ENCODE measurements at regions not wholly inside any gene's neighbourhood (a gene's known extent, or its start where the extent isn't known, plus 50 kb on each side); places are given as distances from the start of the nearest gene placed in this dataset.

DNA sequence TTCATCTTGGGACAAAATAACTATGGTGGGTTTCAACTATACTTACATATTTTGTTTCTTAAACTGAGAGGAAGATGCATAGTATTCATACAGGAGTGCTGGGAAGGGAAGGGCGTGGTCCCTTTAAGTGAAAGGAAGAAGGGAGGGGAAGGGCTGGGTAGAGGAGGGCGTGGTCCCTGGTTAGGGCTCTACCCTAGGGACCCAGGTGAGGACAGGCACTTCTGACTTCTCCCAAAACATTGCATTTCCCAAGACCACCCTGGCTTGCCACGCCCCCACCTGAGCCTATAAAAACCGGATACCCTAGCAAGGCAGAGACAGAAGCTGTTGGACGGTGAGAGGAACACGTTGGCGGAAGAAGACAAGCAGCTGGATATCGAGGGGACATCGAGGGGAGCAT lies 157.6 kb upstream of the PLXNA4 start:
- no peak for DNase-seq (ENCODE audit: low read depth)

GRCh38 chr7:132732321-132732865 lies 156.1 kb upstream of the PLXNA4 start:
- DNase-seq (ENCODE audit: low read depth): no peak

GRCh38 chr7:132730105-132730504 lies 153.8 kb upstream of the PLXNA4 start:
- no peak for DNase-seq (ENCODE audit: low read depth)

DNA sequence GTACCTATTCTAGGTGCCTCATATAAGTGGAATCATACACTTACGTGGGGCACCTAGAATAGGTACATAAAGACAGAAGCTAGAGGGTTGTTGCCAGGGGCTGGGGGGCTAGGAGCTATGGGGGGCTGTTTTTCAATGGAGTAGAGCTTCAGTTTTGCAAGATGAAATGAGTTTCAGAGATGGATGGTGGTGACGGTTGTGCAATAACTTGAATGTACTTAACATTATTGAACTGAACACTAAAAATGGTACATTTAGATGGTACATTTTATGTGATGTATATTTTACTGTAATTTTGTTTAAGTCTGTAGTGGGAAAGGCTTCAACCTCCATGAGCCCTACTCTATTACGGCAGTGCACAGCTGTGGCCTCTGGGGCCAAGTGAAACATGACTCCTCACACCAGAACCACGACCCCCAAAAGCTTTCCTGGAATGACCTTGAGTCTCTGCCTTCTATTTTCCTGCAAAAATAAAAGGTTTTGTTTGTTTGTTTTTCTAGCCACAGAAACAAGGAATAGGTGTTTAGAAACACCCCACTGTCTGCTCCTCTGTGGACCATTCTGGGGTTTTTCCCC lies 147.3 kb upstream of the PLXNA4 start:
- no peak for DNase-seq (ENCODE audit: low read depth)

DNA sequence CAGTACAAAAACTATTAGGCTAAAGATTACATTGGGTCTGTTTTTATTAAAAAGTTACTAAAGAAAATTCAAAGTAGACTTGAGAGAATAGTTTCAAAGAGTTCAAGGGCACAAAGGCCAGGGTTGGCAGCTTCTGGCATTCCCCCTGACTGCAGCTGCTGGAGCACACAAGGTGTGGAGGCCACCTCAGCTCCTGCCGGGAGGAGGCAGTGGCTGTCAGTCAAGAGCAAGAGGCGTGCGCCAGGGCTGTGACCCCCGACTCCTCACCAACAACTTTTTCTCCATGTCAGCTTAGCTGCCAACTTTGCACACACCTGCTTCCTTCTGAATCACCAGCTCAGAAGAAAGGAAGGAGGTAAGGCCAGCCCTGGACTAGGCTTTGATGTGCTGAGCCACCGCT lies 144.6 kb upstream of the PLXNA4 start:
- DNase-seq (ENCODE audit: low read depth): no peak

DNA sequence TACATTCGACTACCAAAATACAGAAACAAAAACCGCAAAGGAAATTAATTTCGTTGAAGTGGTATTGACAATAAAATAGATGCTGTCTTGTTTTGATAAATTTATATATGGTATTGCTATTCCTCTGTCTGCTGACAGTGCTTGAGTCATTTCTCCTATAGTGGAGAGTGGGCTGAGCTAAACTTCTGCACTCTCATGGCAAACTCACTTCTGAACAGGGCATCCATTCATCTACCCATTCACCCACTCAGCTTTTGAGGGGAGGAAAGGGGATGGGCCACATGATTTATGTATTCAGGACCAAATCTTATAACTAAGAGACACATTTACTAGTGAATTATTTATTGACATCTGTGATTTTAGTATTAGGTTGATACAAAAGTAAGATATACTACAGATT lies 137.6 kb upstream of the PLXNA4 start:
- DNase-seq (ENCODE audit: low read depth): no peak

DNA sequence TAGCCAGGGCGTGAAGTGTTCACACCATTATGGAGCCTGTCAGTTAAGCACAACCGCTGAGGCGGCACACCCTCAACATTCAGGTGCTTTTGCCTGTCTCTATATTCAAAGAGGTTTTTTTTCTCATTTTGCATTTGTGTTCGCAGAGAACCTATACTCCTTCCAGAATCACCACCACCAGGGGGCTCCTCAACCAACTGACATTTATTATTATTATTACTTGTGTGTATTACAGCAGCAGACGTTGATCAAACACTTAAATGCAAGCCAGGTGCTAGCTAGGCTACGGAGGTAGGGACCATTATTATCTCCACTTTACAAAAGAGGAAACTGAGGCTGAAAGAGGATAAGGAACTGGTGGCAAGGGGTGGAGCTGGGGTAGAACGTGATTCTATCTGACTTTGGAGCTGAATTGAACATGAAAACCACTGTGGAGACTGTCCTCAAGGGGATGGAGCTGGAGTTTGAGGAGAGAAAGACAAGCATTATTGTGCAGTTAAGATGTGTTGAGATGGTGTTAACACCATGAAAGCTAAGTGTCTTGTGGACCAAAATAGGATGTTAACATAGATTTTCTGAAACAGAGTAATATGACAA lies 133.8 kb upstream of the PLXNA4 start:
- peak; percentile 26 for DNase-seq (ENCODE audit: low read depth)

DNA sequence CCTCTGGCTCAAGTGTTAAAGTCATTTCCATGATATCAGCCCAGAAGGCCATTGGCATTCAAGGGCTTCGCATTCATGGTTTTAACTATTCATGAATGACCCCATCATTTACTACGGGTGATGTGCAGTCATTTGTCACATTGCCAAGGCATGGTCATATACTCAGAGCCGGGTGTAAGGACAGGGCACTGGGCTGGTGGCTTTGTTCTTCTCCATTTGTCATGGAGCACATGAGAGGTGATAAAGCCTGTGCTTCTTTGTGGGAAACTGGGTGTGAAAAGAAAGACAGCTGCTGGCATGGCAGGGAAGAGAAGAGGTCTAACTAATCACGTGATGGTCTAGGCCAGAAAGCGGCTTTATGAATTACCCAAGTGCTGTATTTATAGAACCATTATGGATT lies 132.2 kb upstream of the PLXNA4 start:
- no peak for DNase-seq (ENCODE audit: low read depth)

DNA sequence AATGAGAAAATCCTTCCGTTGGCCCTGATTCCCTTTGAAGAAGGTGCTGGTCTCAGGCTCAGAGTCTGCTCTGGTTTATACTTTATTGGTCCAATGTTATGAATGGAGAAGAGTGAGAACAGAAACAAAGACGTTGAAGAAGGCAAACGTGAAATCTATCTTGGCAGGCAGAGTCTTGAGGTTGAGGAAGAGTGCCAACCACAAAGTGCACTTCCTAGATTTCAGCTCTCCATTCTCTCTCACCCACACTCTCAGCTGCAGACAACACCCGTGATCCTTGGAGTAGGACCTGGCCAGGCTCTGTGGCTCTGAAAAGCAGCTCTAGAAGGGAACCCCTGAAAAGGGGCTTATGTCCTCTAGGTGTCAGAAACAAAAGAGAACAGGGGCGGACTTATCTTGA lies 128.9 kb upstream of the PLXNA4 start:
- DNase-seq (ENCODE audit: low read depth): no peak

DNA sequence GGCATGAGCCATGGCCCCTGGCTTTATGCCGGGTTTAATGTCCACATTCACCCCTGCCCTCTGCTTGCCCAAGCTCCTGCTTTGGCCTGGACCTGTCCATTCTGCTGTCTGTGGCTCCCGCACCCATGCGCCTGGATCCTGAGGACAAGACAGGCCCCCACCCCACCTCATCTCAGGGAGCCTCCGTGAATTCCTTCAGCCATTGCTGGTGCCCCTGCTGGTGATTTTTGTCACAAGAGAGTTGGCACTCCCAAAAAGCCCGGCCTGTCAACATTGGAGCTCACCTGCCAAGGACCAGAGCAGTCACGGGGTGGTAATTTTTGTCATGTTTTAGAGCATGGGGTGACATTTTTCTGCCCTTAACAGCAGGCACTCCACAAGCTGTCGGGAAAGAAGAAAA lies 127.5 kb upstream of the PLXNA4 start:
- DNase-seq (ENCODE audit: low read depth): no peak

DNA sequence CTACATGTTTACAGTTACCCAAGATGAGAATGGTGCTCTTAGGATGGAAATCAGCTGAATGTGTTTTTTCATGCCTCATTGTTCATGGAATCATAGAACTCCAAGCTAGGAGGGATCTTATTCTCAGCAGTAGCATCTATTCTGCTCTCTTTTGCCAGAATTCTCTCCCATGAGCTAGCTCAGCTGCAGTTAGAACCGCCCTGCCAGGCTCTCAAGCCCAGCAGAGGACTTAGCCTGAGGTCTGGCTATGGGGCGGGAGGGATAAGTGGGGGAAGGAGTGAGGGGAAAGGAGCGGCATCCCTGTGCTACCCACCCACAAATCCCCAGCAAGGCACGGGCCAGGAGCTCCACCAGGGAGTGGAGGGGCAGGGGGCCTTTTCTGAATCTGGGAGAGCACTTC lies 120.7 kb upstream of the PLXNA4 start:
- no peak for DNase-seq (ENCODE audit: low read depth)

DNA sequence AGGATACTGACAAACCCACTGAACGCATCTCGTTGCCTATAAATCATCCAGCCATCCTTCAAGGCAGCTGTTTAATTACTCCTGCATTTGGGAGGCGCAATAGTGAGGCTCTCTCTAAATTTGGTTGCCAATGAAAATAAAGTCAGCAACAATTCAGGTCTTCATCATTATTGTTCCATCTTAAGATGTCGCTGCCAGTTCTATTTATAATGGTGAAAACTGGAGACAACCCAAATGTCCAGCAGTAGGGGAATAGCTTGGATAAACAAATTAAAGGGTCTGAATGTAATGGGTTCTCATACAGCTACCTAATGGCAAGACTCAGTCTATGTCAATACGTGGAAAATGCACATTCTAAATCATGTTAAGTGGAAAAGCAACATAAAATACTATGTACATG lies 120.1 kb upstream of the PLXNA4 start:
- no peak for DNase-seq (ENCODE audit: low read depth)

GRCh38 chr7:132691201-132691600 lies 114.9 kb upstream of the PLXNA4 start:
- DNase-seq (ENCODE audit: low read depth): no peak

GRCh38 chr7:132690174-132690573 lies 113.9 kb upstream of the PLXNA4 start:
- DNase-seq (ENCODE audit: low read depth): no peak

GRCh38 chr7:132687981-132688383 lies 111.7 kb upstream of the PLXNA4 start:
- DNase-seq (ENCODE audit: low read depth): no peak

- DNase-seq (ENCODE audit: low read depth): no peak
Observed at GRCh38 chr7:132687016-132687415, 110.7 kb upstream of the PLXNA4 start.

DNA sequence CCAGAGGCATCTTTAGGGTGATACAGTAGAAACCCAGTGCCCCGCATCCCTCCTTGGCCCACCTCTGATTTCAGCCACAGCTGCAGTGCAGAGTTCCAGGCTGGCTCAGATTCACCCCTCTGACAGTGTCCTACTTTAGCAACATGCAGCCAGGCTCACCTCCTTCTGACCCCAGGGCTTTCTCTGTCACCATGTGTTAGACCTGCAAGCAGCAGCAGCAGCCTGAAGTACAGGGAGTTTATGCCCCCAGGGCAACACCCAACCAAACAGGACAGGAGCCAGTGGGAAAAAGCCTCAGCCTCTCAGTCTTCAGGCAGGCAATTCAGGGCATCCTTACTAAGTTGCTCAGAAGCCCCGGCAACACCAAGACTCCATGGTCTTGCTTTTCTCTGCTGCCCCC lies 109.0 kb upstream of the PLXNA4 start:
- no peak for DNase-seq (ENCODE audit: low read depth)

- no peak for DNase-seq (ENCODE audit: low read depth)
Observed at GRCh38 chr7:132683896-132684690, 107.8 kb upstream of the PLXNA4 start.

DNA sequence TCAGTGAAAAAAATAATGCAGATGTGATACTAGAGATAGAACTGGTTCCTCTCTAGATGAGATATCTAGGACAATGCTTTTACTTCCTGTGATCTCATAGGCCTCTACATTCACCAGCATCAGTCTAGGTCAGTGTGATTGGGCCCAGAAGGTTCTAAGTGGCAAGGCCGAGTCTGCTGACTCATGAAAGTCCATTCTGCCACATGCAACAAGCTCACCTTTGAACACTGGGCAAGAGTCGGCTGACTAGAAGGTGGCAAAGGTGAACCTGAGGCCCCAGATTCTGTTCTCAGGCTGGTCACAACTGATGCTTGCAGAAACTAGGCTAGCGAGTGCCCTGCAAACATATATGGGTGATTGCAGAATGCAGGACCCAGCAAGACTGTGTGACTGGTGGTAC lies 105.7 kb upstream of the PLXNA4 start:
- no peak for DNase-seq (ENCODE audit: low read depth)

DNA sequence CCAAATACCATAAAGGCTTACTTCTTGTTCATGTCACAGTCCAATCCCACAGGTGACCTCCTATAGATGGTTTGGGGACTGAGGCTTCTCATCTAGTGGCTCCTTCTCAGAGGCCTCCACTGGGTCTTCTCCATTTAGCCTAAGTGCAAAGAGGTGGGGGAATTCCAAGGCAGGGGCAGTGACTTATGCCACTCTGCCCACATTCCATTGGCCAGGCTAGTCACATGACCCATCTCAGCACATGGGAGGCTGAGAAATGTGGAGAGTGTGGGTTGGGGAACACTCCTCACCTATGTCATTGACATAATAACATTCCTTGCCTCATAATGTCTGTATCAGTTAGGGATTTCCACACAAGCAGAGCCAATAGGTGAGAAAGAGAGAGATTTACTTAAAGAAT lies 104.3 kb upstream of the PLXNA4 start:
- DNase-seq (ENCODE audit: low read depth): no peak

DNA sequence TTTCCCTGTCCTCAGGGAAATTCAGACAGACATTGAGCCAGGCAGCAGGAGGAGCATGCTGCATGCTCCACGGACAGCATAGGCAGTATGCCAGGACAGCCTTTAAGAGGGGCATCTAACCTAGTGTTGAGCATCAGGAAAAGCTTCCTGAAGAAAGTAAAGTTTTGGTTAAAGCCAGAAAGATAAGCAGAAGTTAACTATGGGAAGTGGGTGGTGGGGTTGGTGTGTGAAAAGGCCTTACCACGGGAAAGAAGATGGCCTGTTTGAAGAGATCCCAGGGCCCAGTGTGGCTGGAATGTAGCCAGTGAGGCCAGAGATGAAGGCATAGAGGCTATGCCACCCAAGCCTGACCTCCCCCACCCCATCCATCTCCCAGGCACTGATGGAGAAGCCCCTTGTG lies 102.4 kb upstream of the PLXNA4 start:
- no peak for DNase-seq (ENCODE audit: low read depth)

- DNase-seq (ENCODE audit: low read depth): no peak
Observed at GRCh38 chr7:132677918-132678317, 101.6 kb upstream of the PLXNA4 start.

GRCh38 chr7:132672200-132672990 lies 96.1 kb upstream of the PLXNA4 start:
- DNase-seq (ENCODE audit: low read depth): no peak

Measured in non-pigmented ciliary epithelial cell (primary cell).